ENCODE measurements at regions not wholly inside any gene's neighbourhood (a gene's known extent, or its start where the extent isn't known, plus 50 kb on each side); places are given as distances from the start of the nearest gene placed in this dataset.

DNA sequence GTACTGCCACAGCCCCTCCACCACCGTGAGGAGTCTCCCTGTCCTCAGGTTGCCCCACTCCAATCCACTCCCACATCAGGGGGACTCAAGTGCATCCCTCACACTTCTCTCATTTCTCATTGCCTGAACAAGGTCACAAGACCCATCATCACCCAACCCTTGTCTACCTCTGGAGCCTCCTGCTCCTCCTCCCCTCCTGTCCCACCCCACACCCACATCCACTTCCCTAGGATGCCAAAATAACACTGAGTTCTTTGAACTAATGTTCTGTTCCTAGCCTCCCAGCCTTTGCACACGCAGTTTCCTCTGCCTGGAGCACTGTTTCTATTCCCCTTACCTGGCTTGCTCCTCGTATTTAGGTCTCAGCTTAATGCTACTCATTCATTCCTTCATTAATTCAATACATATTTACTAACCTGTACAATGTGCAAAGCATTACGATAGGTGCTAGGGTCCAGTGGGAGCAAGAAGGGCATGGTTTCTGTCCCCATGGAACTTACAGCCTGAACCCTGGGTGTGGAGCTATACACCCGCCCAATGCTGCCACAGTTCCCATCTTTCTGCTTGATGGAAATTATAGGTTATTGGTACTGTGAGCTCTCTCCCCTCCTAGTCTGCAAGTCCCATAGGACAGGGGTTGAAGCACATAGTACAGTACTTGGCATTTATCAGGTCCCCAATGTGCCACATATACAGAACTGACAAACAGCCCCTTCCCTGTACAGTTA, 96.1 kb upstream of the GRIK3 start:
- no peak for DNase-seq (ENCODE audit: low read depth)

DNA sequence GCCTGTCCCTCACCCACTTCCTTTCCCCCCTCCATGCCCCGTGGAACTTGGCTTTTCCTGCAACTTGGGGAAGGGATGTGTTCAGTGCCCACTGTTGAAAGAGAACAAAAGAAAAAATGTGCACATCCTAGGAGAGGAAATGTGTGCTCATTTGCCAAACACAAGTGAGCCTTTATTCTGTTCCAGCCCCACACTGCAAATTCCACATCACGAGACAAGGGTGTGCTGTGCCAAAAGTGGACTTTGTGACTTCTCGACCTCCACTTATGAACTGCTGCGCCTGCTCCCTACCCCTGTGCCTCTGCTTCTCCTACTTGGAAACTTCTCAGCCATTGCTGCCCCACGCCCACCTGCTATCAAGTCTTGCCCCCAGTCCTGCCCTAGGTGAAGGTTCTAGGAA, 97.0 kb upstream of the GRIK3 start:
- DNase-seq (ENCODE audit: low read depth): no peak

DNA sequence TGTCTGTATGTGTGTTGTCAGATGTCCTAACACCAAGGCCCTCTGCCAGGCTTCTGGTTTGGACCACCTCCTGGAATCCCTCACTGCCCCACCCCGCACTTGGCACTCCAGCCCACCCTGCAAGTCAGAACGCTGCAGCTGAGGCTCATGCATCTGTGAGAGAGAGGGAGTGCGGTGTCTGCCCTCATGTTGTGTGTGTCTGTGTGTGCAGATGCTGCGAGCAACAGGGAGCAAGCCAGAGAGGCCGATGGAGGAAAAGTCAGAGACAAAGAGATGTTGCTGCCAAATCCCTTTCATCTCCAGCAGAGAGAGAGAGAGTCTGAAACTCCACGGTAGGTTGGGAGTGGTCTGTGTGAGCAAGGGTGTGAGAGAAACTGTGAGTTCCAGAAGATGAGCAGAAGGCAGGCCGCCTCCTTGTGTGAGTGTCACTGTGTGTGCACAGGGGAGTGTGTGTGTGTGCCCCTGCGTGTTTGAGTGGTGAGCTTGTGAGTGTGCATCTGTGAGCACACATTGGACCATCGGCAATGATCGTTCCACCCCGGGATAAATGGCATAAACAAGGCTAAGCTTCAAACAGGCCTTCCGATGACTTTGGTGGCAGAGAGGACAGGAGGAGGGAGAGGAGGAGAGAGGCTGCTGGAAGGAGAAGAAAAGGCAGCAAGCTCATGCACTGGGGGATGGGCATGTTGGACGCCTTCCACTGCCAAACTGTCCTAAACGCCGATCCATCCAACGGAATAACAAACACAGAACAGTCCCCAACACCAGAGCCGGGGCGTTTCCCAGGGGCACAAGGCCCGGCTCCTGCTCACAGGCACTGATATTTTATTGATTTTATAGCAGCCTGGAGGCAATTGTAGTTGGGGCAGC, 99.2 kb upstream of the GRIK3 start:
- DNase-seq (ENCODE audit: low read depth): no peak

DNA sequence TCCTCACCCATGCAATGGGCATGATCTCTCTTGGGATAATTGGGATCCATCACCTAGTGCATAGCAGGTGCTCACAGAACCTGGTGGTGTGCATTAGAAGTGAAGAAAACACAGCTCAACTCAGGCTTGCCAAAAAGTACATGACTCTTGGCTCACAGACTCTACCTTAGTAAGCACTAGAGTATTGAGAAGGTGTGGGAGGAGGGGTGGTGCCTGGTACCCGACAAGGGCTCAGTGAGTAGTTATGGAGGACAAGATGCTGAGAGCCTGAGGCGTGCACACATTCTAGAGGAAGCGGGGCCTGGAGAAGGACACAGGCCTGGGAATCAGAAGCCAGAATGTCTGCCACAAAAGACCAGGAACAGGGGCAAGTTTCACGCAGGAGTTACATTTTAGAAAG, 100.3 kb upstream of the GRIK3 start:
- DNase-seq (ENCODE audit: low read depth): no peak

DNA sequence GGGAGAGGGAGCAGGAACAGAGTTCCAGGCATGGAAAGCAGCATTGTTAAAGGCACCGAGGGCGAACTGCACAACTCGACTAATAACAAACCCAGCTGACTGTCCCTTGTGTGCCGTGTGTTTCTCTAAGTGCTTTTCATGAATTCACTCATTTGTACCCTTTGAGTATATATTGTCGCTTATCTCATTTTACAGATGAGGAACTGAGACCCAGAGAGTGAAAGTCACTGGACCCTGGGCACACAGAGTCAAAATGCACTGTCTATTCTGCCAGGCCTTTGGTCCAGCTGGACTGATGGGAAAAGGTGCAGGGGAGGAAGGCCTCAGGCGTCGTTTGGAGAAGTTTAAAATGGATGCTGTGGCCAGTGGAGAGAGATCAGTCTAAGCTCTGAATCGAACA, 100.7 kb upstream of the GRIK3 start:
- DNase-seq (ENCODE audit: low read depth): no peak

DNA sequence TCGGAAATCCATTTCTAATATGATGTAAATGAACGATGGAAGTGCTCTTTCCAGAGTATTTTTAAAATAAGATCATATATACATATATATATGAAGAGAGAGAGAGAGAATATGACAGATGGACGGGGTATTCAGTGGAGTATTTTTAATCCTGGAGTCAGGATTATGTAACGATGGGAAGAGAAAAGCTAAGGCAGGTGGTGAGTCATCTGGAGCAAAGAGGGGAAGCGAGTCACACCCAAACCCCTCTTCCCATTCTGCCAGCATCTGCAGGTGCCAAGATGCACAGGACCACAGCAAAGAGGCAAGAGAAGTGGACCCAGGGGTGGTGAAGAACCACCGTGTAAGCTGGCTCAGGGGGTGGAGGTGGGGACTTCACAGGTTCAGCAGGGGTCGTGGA, 102.7 kb upstream of the GRIK3 start:
- no peak for DNase-seq (ENCODE audit: low read depth)

DNA sequence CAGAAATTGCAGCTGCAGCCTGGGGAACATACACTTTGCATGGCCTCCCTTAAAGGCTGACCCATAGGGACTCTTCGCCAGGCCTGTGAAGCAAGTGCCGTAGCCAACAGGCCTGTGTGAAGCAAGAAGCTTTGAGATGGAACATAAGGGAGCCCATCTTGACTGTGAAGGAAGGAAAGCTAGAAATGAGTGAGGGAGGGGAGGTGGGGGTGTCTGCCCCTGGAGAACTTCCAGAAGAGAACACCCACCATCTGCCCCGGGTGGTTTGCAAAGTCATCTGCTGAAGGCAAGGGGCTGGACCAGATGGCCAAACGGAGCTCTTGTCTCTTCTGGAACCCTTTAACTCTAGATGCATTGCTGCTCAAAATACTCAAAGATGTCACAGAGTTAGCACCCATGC, 103.3 kb upstream of the GRIK3 start:
- no peak for DNase-seq (ENCODE audit: low read depth)

DNA sequence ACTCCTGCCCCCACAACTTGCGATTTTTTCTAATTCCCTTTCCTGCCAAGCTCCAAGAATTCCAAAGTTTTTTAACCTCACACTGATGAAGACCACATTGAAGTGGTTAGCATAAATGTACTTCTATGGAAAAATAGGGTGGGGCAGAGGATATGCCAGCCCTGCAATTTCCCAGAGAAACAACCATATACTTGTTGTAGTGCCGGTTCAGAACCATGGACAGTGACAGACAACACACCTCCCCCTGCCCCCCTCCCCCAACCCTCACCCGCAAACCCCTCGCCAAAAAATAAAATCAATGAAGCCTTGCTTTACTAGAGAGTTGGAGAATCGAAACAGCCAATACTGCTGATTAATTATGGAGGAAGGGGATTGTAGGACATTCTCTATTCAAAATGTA, 109.5 kb upstream of the GRIK3 start:
- DNase-seq (ENCODE audit: low read depth): no peak

DNA sequence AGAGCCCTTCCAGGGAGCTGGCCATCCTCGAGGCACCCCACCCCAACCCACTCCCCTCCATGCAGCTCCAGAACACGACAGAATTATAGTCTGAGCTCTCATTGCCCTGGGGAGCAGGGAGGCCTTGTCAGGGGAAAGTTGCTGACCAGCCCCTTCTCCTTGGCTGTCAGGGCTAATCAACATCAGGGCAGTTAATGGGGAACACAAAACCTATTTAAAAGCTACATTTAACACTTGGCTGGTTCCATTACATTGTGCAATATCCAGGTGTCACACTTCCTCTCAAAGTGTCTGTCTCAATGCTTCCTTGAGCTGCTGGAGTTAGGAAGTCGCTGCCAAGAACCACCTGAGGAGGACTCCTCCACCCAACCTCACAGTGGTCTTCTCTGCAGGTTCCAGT, 111.8 kb upstream of the GRIK3 start:
- DNase-seq (ENCODE audit: low read depth): no peak

DNA sequence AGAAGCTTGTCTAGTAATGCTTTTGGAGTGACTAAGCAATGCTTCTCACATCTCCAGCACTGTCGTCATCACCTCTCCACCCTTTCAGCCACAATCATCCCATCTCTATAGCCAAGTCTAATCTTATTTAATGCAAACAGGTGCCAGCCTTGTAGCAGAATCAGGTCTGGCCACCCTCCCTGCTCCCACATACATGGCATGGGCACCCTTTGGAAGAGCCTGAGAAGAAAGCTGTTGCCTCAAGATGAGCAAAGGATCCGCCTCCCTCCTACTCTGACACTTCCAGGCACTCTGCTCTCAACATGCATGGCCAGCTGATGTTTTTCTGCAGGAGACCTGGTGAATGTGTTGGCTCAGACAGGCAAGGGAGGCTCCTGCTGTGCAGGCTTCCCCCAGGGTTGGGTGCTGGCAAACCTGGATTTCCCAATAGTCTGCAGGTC, 113.1 kb upstream of the GRIK3 start:
- DNase-seq (ENCODE audit: low read depth): no peak

DNA sequence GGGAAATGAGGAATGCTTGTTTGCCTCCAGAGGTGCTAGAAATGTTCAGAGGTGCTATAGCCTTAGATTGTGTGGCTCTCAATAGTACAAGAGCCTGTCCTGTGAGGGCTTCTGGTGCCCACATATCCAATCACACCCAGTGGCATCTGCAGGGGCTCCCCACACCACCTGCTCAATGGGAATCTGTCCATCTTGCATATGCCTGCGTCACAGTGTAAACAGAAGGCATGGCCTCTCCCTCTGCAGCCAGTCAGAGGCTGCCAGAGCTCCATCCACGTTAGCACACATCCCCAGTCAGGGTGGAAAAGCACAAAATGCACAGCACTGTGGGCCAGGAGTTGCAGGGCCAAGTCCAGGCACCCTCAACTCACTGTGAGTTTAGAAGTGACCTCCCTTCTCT, 113.6 kb upstream of the GRIK3 start:
- no peak for DNase-seq (ENCODE audit: low read depth)

DNA sequence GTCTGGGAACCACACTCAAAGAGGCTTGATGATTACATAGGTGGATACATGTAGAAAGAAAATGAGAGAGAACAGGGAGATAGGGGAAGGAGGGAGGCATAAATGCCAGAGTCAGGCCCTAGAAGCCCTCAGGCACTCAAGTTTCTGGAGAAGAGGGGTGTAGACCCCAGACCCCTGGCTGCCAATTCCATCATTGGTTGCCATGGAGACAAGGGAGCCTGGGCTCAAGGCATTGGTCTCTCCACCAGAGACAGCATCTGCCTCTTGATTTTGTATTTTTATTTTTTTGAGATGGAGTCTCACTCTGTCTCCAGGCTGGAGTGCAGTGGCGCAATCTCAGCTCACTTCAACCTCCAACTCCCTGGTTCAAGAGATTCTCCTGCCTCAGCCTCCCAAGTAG, 114.3 kb upstream of the GRIK3 start:
- DNase-seq (ENCODE audit: low read depth): no peak

DNA sequence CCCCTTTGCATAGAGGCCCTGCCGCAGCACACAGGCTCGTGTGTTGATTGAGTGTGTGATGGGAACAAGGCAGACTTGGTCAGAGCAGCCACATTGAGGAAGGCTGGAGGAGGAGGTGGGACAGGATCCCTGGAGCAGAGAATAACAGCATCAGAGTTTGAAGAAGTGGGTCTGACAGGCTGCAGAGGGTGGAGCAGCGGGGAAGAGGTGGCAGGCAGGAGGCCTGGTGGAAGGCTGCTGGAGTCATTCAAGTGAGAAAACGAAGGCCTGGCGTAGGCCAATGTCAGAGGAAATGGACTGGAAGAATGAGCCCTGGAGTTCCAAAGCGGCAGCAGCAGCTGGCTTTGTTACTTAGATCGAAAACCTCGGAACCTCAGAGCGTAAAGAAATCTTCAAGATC, 115.0 kb upstream of the GRIK3 start:
- DNase-seq (ENCODE audit: low read depth): no peak

DNA sequence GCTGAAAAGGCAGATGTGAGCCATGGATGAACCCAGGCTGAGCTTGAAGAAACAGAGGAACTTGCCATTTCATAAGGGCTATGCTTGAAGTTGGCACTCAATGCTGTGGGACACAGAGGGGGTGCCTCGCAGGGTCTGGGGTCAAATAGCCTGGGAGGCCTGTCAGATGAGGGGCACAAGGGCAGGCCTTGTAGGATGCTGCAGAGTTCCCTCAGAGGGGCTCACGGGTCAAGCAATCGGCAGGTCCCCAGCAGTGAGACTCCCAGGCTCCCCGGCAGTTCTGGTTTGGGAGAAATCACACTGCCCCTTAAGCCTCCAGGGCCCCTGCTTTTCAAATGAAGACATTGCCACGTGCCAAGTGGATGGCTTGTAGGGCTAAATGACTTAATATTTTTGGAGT, 116.7 kb upstream of the GRIK3 start:
- DNase-seq (ENCODE audit: low read depth): no peak

DNA sequence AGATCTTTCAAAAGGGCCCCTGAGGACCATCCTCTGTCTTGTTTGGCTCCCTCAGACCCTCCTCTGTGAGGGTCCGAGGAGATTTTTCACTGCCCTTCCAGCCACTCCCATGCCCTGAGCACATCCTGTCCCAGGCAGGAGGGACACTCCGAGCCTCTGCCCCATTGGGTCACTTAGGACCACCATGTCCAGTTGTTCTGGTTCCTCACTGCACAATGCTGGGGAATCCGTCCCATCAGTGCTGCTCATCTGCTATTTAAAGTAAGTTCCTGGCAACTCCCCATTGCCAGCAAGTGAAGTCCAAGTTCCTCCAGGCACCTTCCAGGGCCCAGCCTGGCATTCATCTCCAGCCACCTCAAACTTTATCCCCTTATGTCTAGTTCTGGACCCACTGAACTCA, 117.5 kb upstream of the GRIK3 start:
- DNase-seq (ENCODE audit: low read depth): no peak

DNA sequence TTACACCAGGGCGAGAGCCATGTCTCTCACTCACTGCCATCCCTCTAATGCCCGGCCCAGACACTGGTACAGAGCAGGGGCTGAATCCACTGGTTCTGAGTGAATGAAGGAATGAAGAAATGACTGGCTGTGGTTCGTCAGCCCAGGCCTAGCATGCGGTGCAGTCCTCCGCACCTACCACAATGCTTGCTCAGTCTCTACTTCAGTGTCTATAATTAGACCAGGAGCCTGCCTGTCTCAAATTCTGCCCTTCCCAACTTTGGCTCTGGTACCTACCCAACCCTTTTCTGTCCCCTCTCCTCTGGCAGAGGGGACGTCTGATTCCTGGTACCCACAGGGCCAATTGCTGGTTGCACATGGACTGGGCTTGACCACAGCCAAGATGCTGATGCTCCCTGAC, 118.2 kb upstream of the GRIK3 start:
- no peak for DNase-seq (ENCODE audit: low read depth)

DNA sequence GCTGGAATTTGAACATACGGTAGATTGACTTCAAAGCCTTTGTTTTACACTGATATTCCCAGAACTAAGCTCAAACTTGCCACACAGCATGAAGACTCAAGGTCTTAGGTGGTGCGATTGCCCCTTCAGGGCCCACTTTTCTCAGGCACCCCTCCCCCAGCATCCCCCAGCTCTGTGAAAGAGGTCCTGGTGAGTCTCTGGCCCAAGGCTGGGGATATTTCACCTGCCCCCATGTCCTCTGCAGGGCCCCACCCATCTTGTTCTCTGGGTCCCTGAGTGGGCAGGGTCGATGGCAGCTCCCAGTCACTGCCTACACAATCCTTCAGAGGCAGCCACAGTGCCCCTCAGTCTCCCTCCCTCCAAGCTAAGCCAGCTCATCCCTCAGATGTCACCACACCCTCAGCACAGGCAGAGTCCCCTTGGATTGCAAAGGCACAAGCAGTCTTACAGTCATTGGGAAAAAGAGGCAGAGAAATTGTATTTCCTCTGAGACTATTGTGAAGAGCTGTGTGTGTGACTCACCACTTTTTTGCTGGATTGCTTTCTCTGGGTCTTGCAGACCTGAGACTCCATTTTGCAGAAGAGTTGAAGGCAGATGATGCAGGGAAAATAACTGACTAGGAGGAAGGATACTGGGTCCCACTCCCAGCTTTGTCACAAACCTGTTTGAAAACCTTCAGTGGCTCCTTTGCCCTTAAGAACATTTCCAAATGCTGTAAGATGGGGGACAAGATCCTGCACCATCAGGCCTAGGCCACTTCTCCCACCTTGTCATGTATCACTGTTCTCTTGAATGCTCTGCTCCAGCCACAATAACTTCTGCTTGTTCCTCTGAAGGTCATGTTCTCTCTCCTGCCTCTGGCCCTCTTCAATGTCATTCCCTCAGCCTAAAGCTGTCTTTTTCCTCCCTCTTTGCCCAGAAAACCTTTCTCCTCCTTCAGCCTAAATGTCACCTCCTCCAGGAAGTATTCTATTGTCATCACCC, 119.1 kb upstream of the GRIK3 start:
- no peak for DNase-seq (ENCODE audit: low read depth)

DNA sequence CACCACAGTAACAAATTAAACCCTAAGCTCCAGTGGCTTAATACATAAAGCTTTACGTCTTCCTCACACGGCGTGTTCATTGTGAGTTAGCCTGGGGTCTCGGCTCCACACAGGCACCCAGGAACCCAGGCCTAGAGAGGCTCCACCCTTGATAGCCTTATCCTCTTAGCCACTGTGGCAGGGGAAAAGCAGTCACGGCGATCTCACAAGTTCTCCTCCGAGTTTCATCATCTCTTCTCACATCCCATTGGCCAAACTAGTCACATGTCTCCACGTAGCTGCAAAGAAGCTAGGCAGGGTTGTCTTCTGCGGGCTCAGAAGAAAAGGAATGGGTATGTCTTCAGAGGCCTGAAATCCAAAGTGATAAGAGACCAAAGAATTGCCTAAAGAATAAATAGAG, 122.3 kb upstream of the GRIK3 start:
- no peak for DNase-seq (ENCODE audit: low read depth)

DNA sequence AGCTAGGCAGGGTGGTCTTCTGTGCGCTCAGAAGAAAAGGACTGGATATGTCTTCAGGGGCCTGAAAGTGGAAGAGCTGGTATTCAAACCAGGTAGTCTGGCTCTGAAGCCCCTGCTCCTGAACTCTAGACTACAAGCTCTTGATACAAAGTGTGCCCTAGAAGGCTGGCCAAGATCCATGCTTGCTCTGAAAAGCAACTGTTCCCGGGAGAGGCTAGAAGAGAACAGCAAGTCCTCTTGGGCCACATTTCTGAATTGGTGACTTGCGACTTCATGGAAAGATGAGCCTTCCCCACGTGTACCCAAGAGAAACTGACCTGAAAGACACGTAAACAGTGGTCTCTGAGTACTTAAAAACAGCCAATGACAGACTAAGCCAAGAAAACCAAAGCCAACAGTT, 123.3 kb upstream of the GRIK3 start:
- DNase-seq (ENCODE audit: low read depth): no peak

DNA sequence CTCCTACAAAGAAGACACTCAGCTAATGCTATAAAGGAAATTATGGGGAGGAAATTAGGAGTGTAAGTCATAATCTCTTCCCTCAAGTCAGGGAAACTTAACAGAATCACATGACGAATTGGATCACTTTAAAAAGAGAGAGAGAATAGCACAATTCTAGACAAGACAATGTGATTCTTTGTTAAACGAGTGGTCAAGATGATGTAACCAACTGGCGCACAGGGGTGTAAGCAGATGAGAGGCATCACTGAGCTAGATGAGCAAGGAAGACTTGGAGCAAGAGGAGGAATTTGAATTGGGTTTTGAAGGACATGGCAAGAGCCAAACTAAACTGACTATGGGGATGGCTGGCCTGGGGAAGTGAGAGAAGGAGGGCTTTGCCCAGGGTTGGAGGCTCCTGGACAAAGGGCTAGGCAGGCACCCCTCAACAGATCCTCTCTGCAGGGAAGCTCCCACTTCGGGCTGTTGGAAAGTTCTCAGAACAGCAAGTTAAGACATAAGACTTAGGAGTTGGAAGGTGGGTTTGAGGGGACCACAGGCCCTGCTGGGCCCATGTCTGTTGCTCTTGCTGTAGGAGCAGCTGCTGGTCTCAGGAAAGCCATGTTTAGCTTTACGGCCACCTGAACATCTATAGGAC, 123.9 kb upstream of the GRIK3 start:
- DNase-seq (ENCODE audit: low read depth): no peak

DNA sequence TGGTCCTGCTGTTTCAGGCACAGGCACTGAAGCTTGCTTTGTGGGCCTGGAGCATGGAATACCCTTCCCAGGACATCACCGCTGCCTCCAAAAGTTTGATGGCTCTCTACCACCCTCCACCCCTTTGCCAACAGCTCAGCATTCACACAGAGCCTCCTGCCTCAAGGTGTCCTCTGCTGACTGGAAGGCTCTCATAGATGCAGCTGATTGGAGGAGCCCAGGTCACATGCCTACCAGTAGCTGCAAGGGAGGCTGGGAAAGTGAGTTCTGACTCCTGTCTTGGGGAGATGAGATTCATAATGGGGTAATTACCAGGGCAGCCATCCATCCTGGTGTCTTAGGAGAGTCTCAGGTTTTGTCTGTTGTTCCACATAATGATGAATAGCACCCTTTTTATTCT, 124.8 kb upstream of the GRIK3 start:
- DNase-seq (ENCODE audit: low read depth): no peak

DNA sequence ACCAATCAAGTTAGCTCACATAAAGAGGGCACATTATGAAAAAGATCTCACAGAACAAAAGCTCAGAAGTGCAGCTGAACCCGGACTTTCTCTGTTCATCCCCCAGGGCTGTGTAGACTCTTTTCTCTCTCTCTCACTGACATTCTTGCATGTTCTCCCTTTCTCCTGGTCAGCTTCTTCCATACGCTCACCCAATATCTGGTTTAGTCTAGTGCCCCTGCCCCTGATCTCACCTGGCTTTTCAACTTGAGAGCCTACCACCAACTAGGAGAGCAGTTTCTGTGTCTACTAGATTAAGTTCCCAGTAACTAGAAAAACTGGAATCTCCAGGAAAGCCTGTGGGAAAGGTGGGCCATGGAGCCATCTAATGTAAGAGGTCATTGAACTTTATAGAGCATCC, 126.9 kb upstream of the GRIK3 start:
- DNase-seq (ENCODE audit: low read depth): no peak

All from CMK (cell line).